ENCODE measurements at regions not wholly inside any gene's neighbourhood (a gene's known extent, or its start where the extent isn't known, plus 50 kb on each side); places are given as distances from the start of the nearest gene placed in this dataset.

DNA sequence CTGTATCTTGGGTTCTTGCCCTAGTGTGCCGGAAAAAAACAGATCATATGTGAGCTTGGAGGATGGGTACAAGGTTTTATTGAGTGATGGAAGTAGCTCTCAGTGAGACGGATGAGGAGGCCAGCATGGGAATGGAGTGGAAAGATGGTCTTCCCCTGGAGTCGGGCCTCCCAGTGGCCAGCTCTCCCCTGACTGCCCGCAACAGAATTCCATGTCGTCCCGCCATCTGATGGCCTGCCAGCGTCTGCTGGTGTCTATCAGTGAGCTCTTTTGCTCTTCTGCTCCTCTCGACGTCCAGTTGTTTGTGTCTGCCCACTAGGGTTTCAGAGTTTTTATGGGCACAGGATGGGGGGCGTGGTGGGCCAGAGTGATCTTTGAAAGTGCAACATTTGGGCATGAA is 315.2 kb upstream of the BRINP3 start:
- TF ChIP-seq PAX5 (IDR thresholded peaks at IDR 0.05; ENCODE audit: insufficient read depth, low read length, severe bottlenecking) (no peak), POLR2A (IDR thresholded peaks at IDR 0.05; ENCODE audit: low read depth, low read length) (no peak), TAF1 (IDR thresholded peaks at IDR 0.05; ENCODE audit: low read depth, low read length) (no peak), POLR2AphosphoS5 (IDR thresholded peaks at IDR 0.05; ENCODE audit: low read depth, low read length) (no peak), SPI1 (IDR thresholded peaks at IDR 0.05; ENCODE audit: low read depth, low read length) (no peak), POU2F2 (IDR thresholded peaks at IDR 0.05; ENCODE audit: low read depth, low read length) (no peak)

Measured in GM12891 (cell line).